Calu3 (cell line): ENCODE measurements at regions not wholly inside any gene's neighbourhood (a gene's known extent, or its start where the extent isn't known, plus 50 kb on each side); places are given as distances from the start of the nearest gene placed in this dataset.

ENCODE experiments used
- BruUV-seq: library from RNA; stranded (reverse); fragments of 400-500 nt; replicated peaks from 2 replicates; lab custom pipeline; 2021; lab: Mats Ljungman, UMichigan
- CTCF ChIA-PET: fragments of 300-600 bp; sonication (Branson Sonifier 250); formaldehyde crosslinking; loops from one replicate; lab custom pipeline; 2022; ENCODE audit warnings: antibody characterized with exemption; lab: Charles Lee
- DNase-seq: peaks from one replicate; pipeline ENCODE4 v3.0.0; 2022
- H3K27ac Mint-ChIP-seq: one replicate; pipeline ENCODE4 v1.8.0; 2022; ENCODE audit warnings: mixed read lengths; ENCODE audit not compliant: unreplicated experiment
- H3K27me3 Mint-ChIP-seq: one replicate; pipeline ENCODE4 v1.8.0; 2022; ENCODE audit warnings: mixed read lengths; ENCODE audit not compliant: unreplicated experiment
- H3K36me3 Mint-ChIP-seq: one replicate; pipeline ENCODE4 v1.8.0; 2022; ENCODE audit warnings: mild to moderate bottlenecking, moderate library complexity, mixed read lengths; ENCODE audit not compliant: insufficient read depth, unreplicated experiment
- H3K4me1 Mint-ChIP-seq: one replicate; pipeline ENCODE4 v1.8.0; 2022; ENCODE audit warnings: mild to moderate bottlenecking, low read depth, mixed read lengths; ENCODE audit not compliant: unreplicated experiment
- H3K4me3 Mint-ChIP-seq: one replicate; pipeline ENCODE4 v1.8.0; 2022; ENCODE audit warnings: mild to moderate bottlenecking, low read depth, moderate library complexity, mixed read lengths; ENCODE audit not compliant: unreplicated experiment
- H3K9me3 Mint-ChIP-seq: one replicate; pipeline ENCODE4 v1.8.0; 2022; ENCODE audit warnings: low read depth, mixed read lengths; ENCODE audit not compliant: unreplicated experiment
- intact Hi-C: fragments of 100-400 bp; cut with micrococcal nuclease; formaldehyde crosslinking; loops from one replicate; pipeline ENCODE4 v1.10.0; 2022; ENCODE audit not compliant: unreplicated experiment
- TF ChIP-seq, protein P1 (sequence below): fragments of 200-600 bp; IDR thresholded peaks from one replicate; pipeline ENCODE4 v1.8.0; 2022; ENCODE audit warnings: antibody characterized with exemption; ENCODE audit not compliant: unreplicated experiment

DNA sequence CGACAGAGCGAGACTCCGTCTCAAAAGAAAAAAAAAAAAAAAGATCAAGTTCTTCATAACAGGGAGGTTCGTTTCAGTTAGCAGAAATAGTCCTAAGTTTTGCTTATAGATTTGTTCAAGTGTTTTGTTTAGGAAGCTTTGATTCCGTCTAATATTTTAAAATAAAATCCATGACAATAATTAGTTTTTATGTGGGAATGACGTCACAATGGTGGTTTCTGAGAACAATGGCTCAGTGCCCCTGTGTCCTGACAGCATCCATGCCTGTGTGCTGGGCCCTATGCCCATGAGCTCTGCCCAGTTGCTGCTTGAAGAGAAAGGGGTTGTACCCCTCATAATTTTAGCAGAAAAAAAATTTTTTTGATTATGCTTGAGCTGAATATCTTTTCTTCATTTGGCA, 134.0 kb downstream of the SST start:
- Mint-ChIP-seq H3K27me3 (peaks cover 4% of the 10 kb centered on the region), H3K36me3 (no peaks in the 10 kb centered on the region), H3K4me1 (no peaks in the 10 kb centered on the region), H3K4me3 (no peak overlapping the region), H3K9me3 (peaks cover 3% of the 10 kb centered on the region), H3K27ac (no peak overlapping the region)
- intact Hi-C loops, result no loop called here
- CTCF ChIA-PET, result interaction anchor here (0.6 to 1.1 kb wide), 5 partner anchors 9 to 209 kb away, joined by 3 read pairs; no protein-coding TSS in a partner anchor
- TF ChIP-seq, protein P1, sequence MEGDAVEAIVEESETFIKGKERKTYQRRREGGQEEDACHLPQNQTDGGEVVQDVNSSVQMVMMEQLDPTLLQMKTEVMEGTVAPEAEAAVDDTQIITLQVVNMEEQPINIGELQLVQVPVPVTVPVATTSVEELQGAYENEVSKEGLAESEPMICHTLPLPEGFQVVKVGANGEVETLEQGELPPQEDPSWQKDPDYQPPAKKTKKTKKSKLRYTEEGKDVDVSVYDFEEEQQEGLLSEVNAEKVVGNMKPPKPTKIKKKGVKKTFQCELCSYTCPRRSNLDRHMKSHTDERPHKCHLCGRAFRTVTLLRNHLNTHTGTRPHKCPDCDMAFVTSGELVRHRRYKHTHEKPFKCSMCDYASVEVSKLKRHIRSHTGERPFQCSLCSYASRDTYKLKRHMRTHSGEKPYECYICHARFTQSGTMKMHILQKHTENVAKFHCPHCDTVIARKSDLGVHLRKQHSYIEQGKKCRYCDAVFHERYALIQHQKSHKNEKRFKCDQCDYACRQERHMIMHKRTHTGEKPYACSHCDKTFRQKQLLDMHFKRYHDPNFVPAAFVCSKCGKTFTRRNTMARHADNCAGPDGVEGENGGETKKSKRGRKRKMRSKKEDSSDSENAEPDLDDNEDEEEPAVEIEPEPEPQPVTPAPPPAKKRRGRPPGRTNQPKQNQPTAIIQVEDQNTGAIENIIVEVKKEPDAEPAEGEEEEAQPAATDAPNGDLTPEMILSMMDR, result no peak
- no TSS peak for BruUV-seq
- DNase-seq, result no peak

DNA sequence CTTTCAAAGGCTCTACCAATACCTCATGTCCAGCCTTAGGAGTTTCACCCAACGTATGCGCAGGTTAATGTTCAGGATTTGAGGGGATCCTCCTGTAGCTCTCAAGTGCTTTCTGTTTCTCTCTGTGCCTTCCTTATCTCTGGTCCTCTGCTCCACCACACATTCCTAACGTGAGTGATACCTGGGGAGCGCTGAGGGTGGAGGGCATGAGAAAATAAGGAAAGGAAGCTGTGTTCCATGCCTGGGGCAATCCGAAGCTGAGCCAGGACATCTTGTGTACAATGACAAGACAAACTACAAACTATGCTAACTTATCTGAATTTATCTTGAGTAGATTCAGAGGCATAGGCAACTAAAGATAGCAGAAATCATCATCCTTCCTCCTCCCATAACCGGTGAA, 136.4 kb downstream of the SST start:
- intact Hi-C loops, result no loop called here
- Mint-ChIP-seq H3K4me1 (no peaks in the 10 kb centered on the region), H3K27ac (no peak overlapping the region), H3K9me3 (peaks cover 3% of the 10 kb centered on the region), H3K27me3 (peaks cover 7% of the 10 kb centered on the region), H3K4me3 (no peak overlapping the region), H3K36me3 (no peaks in the 10 kb centered on the region)
- CTCF ChIA-PET, result no interaction called here
- no TSS peak for BruUV-seq
- DNase-seq, result no peak
- TF ChIP-seq, protein P1, result no peak

DNA sequence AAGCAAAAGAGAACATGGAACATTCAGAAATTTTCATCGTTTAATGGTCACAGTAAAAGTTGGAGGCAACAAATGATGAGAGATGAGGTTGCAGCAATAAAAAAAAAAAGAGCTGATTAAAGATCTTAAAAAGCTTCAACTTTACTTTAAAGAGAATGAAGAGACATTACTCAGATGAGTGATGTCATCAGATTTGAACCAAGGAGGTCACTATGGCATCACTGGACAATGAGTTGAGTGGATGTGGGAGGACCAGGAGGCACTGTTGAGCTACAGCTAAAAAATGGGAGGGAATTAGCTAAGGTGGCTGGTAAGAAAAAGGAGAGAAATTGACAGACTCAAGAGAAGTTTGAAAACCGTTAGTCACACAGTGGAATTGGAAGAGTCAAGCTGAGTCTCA, 138.4 kb downstream of the SST start:
- TF ChIP-seq, protein P1, result no peak
- intact Hi-C loops, result no loop called here
- no peak for DNase-seq
- peaks cover 3% of the 10 kb centered on the region for H3K9me3 Mint-ChIP-seq
- no peak overlapping the region for H3K4me3 Mint-ChIP-seq
- BruUV-seq, result no TSS peak
- H3K27me3 Mint-ChIP-seq, result peaks cover 7% of the 10 kb centered on the region
- CTCF ChIA-PET, result interaction anchor here (0.7 to 1.5 kb wide), 2 partner anchors 21 to 175 kb away, joined by 4 read pairs; no protein-coding TSS in a partner anchor
- H3K36me3 Mint-ChIP-seq, result no peaks in the 10 kb centered on the region
- H3K4me1 Mint-ChIP-seq, result no peaks in the 10 kb centered on the region
- no peak overlapping the region for H3K27ac Mint-ChIP-seq

DNA sequence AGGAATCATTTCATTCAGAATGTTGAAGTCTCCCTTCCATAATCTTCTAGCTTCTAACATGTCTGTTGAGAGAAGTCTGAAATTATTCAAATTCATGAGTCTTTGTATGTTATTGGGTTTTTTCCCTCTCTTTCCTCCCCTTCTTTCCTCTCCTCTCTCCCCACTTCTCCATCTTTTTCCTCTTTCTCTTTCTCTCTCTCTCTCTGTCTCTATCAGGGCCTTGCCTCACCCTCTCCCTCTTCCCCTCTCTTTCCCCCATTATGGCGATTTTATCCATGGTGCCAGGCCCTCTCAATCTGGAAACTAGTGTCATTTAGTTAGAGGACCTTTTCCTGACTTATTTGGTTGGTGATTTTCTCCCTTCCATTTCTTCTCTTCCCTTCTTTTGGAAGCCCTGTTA, 147.3 kb downstream of the SST start:
- Mint-ChIP-seq H3K4me3 (no peak overlapping the region), H3K27me3 (no peaks in the 10 kb centered on the region), H3K4me1 (no peaks in the 10 kb centered on the region), H3K36me3 (no peaks in the 10 kb centered on the region), H3K9me3 (no peaks in the 10 kb centered on the region), H3K27ac (no peak overlapping the region)
- no peak for DNase-seq
- no TSS peak for BruUV-seq
- CTCF ChIA-PET, result interaction anchor here (1.2 kb wide), 1 partner anchor 89 kb away, joined by 6 read pairs; no protein-coding TSS in a partner anchor
- intact Hi-C loops, result no loop called here
- TF ChIP-seq, protein P1, result no peak
